Esophagus squamous epithelium (tissue), 4 donors: ENCODE measurements at regions not wholly inside any gene's neighbourhood (a gene's known extent, or its start where the extent isn't known, plus 50 kb on each side); places are given as distances from the start of the nearest gene placed in this dataset.

ENCODE experiments used
- CTCF ChIP-seq, 6 experiments: fragments of 450-650 bp in 4 of 6; fragments of 200-600 bp in 2 of 6; sonication (generic) in 2 of 6; IDR thresholded peaks; one replicate each; pipeline ENCODE4 v1.5.1; 2016 to 2019; ENCODE audit warnings: antibody characterized with exemption in 6 of 6, mild to moderate bottlenecking in 4 of 6, moderate library complexity in 4 of 6
- POLR2A ChIP-seq, 4 donors: fragments of 450-650 bp; IDR thresholded peaks; one replicate each; pipeline ENCODE4 v1.6.1; 2017; ENCODE audit warnings: antibody characterized with exemption in 4 of 4, mild to moderate bottlenecking in 4 of 4, moderate library complexity in 3 of 4

- TF ChIP-seq CTCF (IDR thresholded peaks at IDR 0.05) (no peak), POLR2A (IDR thresholded peaks at IDR 0.05) (no peak)
Measured at GRCh38 chr2:78023356-78023755, 501.2 kb upstream of the LRRTM4 start.
